ENCODE measurements at regions not wholly inside any gene's neighbourhood (a gene's known extent, or its start where the extent isn't known, plus 50 kb on each side); places are given as distances from the start of the nearest gene placed in this dataset.

DNA sequence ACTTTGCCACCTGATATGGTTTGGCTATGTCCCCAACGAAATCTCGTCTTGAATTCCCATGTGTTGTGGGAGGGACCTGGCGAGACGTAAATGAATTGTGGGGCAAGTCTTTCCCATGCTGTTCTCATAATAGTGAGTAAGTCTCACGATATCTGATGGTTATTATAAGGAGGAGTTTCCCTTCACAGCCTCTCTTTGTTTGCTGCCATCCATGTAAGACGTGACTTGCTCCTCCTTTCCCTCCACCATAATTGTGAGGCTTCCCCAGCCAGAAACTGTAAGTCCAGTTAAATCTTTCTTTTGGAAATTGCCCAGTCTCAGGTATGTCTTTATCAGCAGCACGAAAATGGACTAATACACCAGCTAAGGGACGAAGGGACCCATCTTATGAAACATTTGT lies 1303.3 kb downstream of the SUCLG1 start:
- Histone ChIP-seq H3K36me3 (ENCODE audit: low read depth) (no peaks in the 10 kb centered on the region), H3K4me3 (ENCODE audit: severe bottlenecking) (no peak overlapping the region), H3K4me1 (ENCODE audit: insufficient read depth, poor library complexity, severe bottlenecking) (no peaks in the 10 kb centered on the region), H3K27ac (ENCODE audit: poor library complexity, severe bottlenecking) (no peak overlapping the region), H3K27me3 (ENCODE audit: insufficient read depth, poor library complexity, severe bottlenecking) (no peaks in the 10 kb centered on the region), H3K9me3 (ENCODE audit: severe bottlenecking) (no peaks in the 10 kb centered on the region)
- DNase-seq (ENCODE audit: low spot score) (no peak), ATAC-seq (ENCODE audit: low read depth) (no peak)
- TF ChIP-seq, protein P1, sequence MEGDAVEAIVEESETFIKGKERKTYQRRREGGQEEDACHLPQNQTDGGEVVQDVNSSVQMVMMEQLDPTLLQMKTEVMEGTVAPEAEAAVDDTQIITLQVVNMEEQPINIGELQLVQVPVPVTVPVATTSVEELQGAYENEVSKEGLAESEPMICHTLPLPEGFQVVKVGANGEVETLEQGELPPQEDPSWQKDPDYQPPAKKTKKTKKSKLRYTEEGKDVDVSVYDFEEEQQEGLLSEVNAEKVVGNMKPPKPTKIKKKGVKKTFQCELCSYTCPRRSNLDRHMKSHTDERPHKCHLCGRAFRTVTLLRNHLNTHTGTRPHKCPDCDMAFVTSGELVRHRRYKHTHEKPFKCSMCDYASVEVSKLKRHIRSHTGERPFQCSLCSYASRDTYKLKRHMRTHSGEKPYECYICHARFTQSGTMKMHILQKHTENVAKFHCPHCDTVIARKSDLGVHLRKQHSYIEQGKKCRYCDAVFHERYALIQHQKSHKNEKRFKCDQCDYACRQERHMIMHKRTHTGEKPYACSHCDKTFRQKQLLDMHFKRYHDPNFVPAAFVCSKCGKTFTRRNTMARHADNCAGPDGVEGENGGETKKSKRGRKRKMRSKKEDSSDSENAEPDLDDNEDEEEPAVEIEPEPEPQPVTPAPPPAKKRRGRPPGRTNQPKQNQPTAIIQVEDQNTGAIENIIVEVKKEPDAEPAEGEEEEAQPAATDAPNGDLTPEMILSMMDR (IDR thresholded peaks at IDR 0.05; ENCODE audit: poor library complexity, severe bottlenecking) = no peak

DNA sequence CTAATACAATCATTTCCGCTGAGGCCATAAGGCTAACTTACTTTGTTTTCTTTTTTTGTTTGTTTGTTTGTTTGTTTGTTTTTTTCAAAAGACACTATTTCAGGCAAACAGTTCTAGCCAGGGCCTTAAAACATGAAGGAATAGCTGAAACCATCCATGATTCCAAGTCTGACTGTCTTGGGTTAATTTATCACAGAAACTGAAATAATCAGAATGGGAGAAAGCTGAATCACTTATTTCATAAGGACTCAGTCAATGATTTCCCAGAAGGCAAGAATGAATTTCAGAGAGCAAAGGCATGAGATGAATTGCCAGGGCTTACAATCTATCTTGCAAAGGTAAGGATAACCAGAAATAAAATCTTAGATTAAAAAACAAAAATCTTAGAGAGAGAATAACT lies 1315.1 kb downstream of the SUCLG1 start:
- Histone ChIP-seq H3K36me3 (ENCODE audit: low read depth) (no peaks in the 10 kb centered on the region), H3K9me3 (ENCODE audit: severe bottlenecking) (no peaks in the 10 kb centered on the region), H3K4me1 (ENCODE audit: insufficient read depth, poor library complexity, severe bottlenecking) (no peaks in the 10 kb centered on the region), H3K27me3 (ENCODE audit: insufficient read depth, poor library complexity, severe bottlenecking) (no peaks in the 10 kb centered on the region), H3K4me3 (ENCODE audit: severe bottlenecking) (no peak overlapping the region), H3K27ac (ENCODE audit: poor library complexity, severe bottlenecking) (no peak overlapping the region)
- ATAC-seq (ENCODE audit: low read depth) (no peak), DNase-seq (ENCODE audit: low spot score) (no peak)
- TF ChIP-seq, protein P1 (IDR thresholded peaks at IDR 0.05; ENCODE audit: poor library complexity, severe bottlenecking) = no peak

DNA sequence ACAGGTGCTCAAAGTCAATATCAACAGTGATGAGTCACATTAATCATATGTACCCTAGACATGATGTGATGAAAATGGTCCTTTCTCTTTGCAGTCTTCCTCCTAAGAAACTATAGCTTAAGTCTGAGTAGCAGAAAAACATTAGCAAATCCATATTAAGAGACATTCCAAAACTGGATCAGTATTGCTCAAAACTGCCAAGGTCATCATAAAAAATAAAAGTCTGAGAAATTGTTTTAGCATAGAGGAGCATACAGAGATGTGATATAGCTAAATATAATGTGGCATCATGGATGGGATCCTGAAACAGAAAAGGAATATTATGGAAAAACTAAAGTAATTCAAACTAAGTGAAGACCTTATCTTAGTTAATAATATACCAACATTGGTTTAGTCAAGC lies 1316.1 kb downstream of the SUCLG1 start:
- H3K27ac ChIP-seq (ENCODE audit: poor library complexity, severe bottlenecking) = no peak overlapping the region
- H3K36me3 ChIP-seq (ENCODE audit: low read depth) = no peaks in the 10 kb centered on the region
- no peaks in the 10 kb centered on the region for H3K9me3 ChIP-seq (ENCODE audit: severe bottlenecking)
- TF ChIP-seq, protein P1 (IDR thresholded peaks at IDR 0.05; ENCODE audit: poor library complexity, severe bottlenecking) = no peak
- DNase-seq (ENCODE audit: low spot score) (no peak), ATAC-seq (ENCODE audit: low read depth) (no peak)
- H3K4me1 ChIP-seq (ENCODE audit: insufficient read depth, poor library complexity, severe bottlenecking) = no peaks in the 10 kb centered on the region
- H3K4me3 ChIP-seq (ENCODE audit: severe bottlenecking) = no peak overlapping the region
- no peaks in the 10 kb centered on the region for H3K27me3 ChIP-seq (ENCODE audit: insufficient read depth, poor library complexity, severe bottlenecking)

DNA sequence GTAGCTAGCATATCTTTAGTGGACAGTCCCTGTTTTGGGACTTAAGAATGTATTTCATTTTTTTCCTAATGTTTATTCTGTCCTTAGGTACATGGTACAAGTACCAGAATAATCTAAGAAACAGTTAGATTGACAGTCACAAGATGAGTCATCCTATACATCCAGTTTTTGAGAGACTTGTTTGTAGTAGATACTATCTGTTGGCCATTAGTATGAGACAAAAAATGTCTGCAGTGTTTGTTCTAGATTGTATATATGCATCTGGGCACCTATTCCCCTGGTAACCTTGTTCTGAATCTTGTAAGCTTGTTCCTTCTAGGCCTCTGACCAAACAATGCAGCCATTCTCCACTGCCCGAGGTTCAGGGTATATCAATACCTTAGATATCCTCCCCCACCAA lies 1343.5 kb downstream of the SUCLG1 start:
- ATAC-seq (ENCODE audit: low read depth) = 0 out of 3 replicates have a peak, but pooled peaks have one; percentile 25

DNA sequence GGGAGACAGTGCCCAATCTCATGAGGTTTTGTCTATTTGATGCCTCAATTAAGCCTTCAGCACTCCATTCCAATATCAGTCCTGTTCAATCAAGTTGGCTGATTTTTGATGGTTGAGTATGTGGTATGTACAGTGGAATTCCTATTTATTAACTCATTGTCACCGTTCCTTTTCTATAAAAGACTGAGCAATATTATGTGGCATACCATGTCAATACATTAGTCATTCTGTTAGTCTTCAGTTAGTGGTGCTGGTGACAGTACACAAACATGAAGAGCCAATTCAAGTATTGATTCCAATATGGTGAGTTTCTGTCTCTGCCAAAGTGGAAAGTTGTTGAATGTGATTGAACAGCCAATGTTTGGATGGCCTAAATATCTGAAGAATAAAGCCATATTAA lies 1343.9 kb downstream of the SUCLG1 start:
- Histone ChIP-seq H3K9me3 (ENCODE audit: severe bottlenecking) (no peaks in the 10 kb centered on the region), H3K27ac (ENCODE audit: poor library complexity, severe bottlenecking) (no peak overlapping the region), H3K27me3 (ENCODE audit: insufficient read depth, poor library complexity, severe bottlenecking) (no peaks in the 10 kb centered on the region), H3K4me3 (ENCODE audit: severe bottlenecking) (no peak overlapping the region), H3K4me1 (ENCODE audit: insufficient read depth, poor library complexity, severe bottlenecking) (no peaks in the 10 kb centered on the region), H3K36me3 (ENCODE audit: low read depth) (no peaks in the 10 kb centered on the region)
- DNase-seq (ENCODE audit: low spot score) (no peak), ATAC-seq (ENCODE audit: low read depth) (no peak)
- TF ChIP-seq, protein P1 (IDR thresholded peaks at IDR 0.05; ENCODE audit: poor library complexity, severe bottlenecking) = no peak

More for the DNA sequence above, 1343.5 kb downstream of the SUCLG1 start:
- Histone ChIP-seq H3K27me3 (ENCODE audit: insufficient read depth, poor library complexity, severe bottlenecking) (no peaks in the 10 kb centered on the region), H3K36me3 (ENCODE audit: low read depth) (no peaks in the 10 kb centered on the region), H3K27ac (ENCODE audit: poor library complexity, severe bottlenecking) (no peak overlapping the region), H3K4me1 (ENCODE audit: insufficient read depth, poor library complexity, severe bottlenecking) (no peaks in the 10 kb centered on the region), H3K4me3 (ENCODE audit: severe bottlenecking) (no peak overlapping the region), H3K9me3 (ENCODE audit: severe bottlenecking) (no peaks in the 10 kb centered on the region)
- DNase-seq (ENCODE audit: low spot score) = no peak
- TF ChIP-seq, protein P1 (IDR thresholded peaks at IDR 0.05; ENCODE audit: poor library complexity, severe bottlenecking) = no peak

Data from RWPE2 (cell line).